T follicular helper cell (primary cell): ENCODE measurements at regions not wholly inside any gene's neighbourhood (a gene's known extent, or its start where the extent isn't known, plus 50 kb on each side); places are given as distances from the start of the nearest gene placed in this dataset.

Experiments
- DNase-seq: peaks from one replicate; pipeline ENCODE4 v3.0.0-alpha.2; 2020; ENCODE audit warnings: low read depth

DNA sequence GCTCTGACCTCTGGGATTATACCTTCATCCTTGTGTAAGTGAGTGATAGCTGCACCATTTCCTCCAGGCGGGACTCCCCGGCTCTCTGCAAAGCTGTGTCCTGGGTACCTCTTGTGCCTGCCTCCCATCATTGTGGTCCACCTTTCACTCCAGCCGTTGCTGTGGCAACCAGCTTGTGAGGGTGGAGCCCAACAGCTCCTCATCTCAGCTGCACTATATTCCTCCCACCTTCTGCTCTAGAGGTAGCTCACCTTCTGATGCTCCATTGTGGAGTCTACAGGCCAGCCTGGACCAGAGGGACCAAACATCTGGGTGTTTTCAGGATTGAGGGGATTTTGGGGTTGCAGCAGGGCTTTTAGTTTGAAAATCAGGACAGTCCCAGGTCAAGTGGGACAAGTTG lies 708.2 kb downstream of the UQCRFS1 start:
- DNase-seq, result no peak

DNA sequence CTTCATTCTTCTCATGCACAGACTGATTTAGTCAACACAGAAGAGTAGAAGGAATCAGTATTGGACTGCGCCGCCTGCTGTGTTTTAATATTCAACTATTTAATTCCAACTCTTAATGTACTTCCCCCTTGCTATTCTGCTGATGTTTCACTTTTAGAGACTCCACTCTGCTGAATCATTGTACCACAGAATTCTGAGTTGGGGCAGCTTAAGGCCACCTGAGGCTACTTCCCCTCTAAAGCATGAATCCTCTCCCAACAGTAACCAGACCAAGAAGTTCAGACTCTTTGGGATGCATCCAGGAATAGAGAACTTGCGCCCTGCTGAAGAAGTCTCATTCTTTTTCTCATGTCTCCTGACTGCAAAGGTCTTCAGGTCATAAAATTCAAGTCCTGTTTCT lies 708.8 kb downstream of the UQCRFS1 start:
- no peak for DNase-seq

GRCh38 chr19:28502879-28503734 lies 709.8 kb downstream of the UQCRFS1 start:
- no peak for DNase-seq

DNA sequence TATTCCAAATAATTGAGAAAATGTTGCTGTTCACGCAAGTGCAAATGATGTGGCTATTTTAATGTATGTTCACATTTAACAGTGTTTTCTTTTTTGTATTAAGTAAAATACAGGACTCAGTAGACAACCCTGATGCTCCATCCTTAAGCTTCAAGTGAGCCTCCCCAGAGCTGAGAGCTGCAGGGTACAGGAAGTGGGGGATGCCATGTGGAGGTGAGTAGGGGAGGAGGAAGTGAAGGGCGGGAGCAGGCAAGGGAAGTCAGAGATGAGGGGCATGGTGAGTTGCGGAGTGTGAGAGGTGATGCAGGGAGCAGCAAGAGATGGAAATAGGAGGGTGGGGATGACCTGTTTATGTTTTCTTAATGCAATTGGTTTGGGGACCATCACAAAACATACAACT lies 711.0 kb downstream of the UQCRFS1 start:
- no peak for DNase-seq

GRCh38 chr19:28500982-28501630 lies 711.8 kb downstream of the UQCRFS1 start:
- DNase-seq, result no peak

DNA sequence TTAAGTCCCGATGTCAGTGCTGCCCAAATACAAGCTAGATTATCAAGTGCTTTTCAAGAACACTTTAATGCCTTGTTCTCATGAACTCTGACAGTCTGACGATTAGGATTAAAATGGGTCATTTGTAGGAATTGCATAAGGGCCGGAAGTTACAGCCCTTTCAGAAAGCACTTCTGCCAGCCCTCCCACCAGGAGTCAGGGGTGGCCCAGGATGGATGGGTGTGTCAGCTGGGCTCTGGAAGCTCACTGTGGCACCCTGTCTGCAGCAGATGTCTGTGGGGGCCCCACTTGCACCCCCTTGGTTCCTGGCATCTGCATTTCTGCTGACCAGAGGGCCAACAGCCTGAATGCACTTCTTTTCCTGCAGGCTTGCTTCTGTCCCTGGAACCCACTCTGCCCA lies 712.7 kb downstream of the UQCRFS1 start:
- no peak for DNase-seq

DNA sequence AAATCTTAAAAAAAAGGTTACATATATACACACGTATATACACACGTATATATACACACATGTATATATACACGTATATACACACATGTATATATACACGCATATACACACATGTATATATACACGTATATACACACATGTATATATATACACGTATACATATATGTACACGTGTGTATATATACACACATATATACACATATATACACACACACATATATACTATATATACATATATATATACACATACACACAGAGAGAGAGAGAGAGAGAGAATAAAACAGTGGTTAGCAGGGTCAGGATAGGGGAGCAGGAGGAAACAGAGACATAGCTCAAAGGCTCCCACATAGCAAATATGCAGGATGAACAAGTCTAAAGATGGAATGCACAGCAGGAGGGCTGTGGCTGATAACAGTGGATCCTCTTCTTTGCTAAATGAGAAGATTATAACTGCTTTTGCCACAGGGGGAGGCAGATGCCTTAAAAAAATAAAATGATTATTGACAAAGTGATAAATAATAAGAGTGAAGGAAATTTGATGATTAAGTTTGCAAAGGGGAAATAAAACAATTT lies 714.5 kb downstream of the UQCRFS1 start:
- DNase-seq, result no peak

DNA sequence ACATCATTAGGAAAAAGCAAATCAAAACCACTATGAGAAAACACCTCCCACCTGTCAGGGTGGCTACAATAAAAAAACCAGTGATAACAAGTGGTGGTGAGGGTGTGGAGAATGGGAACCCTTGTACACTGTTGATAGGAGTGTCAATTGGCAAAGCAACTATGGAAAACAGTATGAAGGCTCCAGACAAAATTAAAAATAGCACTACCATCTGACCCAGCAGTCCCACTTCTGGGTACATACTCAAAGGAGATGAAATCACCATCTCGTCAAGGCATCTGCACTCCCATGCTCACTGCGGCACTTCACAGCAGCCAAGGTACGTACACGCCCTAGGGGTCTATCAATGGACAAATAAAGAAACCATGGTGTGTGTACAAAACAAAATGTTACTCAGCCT lies 715.1 kb downstream of the UQCRFS1 start:
- no peak for DNase-seq

GRCh38 chr19:28497137-28497536 lies 715.8 kb downstream of the UQCRFS1 start:
- DNase-seq, result no peak

- no peak for DNase-seq
Observed at GRCh38 chr19:28495046-28495445, 717.9 kb downstream of the UQCRFS1 start.

GRCh38 chr19:28494461-28494860 lies 718.5 kb downstream of the UQCRFS1 start:
- DNase-seq, result no peak

DNA sequence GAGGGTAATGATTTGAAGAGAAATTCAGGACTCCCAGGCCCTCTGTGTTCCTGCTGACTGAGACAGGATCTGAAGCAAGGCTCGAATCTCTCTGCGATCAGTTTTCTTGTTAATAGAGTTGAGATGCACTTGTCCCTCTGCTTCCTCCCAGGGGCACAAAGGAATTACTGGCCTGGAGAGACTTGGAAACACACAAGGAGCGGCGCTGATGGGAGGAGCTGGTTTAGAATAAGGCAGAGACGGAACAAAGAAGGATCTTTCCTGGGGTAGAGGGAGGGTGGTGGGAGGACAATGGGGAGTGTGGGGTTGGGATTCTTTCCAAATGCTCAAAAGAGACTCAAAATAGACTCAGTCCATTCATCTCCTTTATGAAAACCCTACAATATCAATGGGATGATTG lies 719.1 kb downstream of the UQCRFS1 start:
- no peak for DNase-seq

- DNase-seq, result no peak
Observed at GRCh38 chr19:28492621-28493020, 720.3 kb downstream of the UQCRFS1 start.

- no peak for DNase-seq
Observed at GRCh38 chr19:28492201-28492600, 720.8 kb downstream of the UQCRFS1 start.

- no peak for DNase-seq
Observed at GRCh38 chr19:28489776-28490175, 723.2 kb downstream of the UQCRFS1 start.

- DNase-seq, result no peak
Observed at GRCh38 chr19:28489126-28489660, 723.8 kb downstream of the UQCRFS1 start.

DNA sequence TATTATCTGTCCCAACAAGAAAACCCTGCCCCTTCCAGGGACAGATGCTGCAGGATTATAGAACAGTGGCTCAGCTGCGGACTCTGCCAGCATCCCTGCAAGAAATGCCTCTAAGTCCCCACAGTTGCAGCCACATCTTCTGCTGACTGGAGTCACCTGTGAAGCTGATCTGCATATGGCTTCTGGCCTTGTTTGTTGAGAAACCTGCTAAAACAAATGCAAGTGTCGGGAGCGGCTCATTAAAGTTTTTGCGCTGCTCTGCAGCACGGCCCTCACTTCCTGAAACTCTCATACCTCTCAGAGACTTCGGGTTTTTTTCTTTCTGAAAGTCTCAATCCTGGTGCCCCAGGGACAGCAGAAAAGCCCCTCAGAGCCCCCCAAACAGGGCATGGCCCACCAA lies 725.0 kb downstream of the UQCRFS1 start:
- DNase-seq, result no peak

DNA sequence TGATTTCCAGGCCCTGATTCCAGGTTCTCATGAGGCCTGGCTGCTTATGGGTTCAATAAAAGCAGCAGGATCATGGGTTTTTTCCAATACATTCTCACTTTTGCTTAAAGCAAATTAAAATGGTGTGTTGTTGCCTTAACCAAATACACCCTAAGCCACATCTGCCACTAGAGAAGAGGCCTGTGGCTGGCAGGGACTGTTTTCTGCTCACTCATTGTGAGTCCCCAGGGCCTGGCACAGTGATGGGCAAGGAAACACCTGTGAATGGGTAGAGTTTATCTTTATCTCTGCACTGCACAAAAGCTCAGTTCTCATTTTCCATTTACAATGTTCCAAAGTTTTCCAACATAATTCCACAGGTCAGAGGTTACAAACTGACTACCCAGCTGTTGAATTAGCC lies 726.0 kb downstream of the UQCRFS1 start:
- no peak for DNase-seq

DNA sequence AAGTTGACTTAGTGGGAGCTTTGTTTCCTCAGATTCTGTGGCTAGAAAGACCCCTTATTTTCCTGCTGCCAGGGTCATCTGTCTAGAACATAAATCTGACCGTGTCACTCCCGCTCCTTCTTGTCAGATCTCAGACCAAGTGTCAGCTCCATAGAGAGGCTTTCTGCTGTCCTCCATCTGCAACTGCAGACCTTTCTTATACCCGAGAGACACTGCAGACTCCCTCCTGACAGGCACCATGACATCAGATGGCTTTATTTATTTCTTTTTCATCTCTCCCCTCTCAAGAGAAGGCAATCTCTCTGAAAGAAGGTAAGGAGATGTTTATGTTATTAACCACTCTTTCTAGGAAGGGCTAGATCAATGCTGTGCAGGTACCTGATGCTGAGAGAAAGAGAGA lies 726.5 kb downstream of the UQCRFS1 start:
- no peak for DNase-seq

DNA sequence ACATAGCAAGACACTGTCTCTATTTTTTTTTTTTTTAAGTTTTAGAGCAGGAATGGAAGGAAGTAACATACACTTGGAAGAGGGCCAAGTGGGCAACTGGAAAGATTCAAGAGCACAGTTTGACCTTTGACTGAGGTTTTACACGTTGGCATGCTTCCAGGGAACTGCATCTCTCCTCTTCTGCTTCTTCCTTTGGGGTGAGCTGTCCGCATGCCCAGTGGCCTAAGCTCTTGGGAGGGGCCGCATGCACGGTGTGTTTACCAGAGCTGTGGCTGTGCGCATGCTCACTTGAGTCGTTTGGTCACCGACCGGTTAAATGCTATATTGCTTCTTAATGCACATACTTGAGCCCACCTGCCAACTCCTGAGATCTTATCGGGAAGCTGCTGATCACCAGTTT lies 727.7 kb downstream of the UQCRFS1 start:
- no peak for DNase-seq

- no peak for DNase-seq
Observed at GRCh38 chr19:28483197-28483596, 729.8 kb downstream of the UQCRFS1 start.

DNA sequence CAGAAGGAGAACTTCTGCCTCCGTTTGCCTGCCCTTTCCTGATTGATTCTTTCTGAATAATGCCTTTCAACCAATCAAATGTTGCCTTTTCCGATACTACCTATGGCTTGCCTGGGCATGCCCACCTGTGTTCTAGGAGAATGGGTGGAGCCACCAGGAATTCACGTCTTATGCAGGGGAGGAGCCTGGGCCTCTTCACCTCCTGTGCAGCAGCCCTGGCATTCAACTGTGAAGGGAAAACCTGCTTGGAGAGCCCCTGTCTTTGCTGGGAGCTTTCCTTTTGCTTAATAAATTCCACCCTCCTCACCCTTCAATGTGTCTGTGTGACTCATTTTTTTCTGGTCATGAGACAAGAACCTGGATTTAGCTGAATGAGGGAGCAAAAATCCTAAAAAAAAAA lies 730.7 kb downstream of the UQCRFS1 start:
- DNase-seq, result no peak

DNA sequence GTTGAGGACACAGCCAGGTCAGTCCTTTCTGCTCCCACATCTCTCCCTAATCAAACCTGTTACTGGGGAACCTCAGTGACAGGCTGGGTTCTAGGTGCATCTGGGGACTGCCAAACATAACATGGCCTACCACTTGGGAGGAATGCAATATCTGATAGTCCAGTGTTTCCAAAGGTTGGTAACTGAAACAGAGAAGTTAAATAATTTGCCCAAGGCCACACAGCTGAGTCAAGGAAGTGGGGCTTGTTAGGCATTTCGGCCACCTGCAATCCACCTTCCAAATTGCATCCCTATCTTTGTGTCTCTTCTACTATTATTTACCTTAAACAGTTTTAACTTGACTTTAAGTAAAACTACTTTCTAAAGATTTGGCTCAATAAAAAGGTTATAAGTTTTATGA lies 731.3 kb downstream of the UQCRFS1 start:
- no peak for DNase-seq
